SK-N-DZ (cell line): ENCODE measurements at regions not wholly inside any gene's neighbourhood (a gene's known extent, or its start where the extent isn't known, plus 50 kb on each side); places are given as distances from the start of the nearest gene placed in this dataset.

Experiments used
- DNase-seq: peaks from one replicate; pipeline ENCODE4 v3.0.0-alpha.2; 2015; ENCODE audit warnings: low spot score

DNA sequence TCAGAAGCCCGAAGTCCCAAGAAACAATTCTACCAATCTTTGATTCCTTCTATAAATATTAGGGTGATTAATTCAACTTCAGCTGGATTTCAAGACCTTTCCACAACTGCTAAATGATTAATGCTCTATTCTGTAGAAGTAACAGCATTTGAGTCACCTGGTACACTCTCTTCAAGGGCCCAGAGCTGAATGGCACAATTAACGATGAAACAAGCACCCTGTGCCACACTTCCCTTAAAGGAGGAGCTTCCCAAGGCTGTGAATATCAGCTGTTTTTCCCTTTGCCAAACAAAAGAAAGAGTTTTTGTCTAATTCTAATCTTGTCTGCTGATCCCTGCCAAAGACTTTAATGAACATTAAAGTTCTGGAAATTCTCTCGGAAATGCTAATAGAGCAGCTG, 56.0 kb downstream of the BOD1L2 start:
- no peak for DNase-seq

- peak; percentile 23 for DNase-seq
These were observed 58.8 kb downstream of the BOD1L2 start for GRCh38 chr18:57205641-57206040.

DNA sequence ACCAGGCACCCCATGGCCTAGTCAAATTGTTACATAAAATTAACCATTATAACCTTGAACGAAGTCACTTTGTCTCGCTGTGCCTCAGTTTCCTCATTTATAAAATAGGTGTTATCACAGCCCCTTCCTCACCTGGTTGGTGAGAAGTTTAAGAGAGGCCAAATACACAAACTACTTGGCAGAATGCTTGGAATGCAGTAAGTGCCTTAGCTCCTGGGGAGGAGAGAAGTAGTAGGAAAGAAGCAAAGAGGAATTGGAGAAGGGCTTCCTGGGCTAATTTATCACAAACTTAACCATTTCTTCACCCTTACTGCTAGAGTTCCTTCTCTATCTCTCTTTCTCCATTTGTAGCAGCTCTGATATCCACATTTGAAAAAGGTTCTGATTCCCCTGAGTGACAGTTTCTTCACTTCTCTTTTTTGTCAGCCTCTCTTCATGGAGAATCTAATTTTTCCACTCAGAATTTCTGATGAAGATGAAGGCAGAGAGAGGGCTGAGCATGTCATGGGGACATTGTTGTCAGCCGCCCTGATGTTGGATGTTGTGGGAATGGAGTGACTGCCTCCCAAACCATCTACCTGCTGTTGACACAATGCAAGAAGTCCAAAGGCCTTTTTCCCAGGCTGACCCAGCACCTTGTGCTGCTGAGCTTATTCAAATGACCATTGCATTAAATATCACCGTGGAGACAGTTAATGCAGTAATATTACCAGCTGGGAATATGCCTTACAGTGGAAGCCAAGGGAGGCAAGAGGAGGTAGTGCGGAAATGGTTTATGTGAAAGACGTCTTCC, 60.4 kb downstream of the BOD1L2 start:
- no peak for DNase-seq

DNA sequence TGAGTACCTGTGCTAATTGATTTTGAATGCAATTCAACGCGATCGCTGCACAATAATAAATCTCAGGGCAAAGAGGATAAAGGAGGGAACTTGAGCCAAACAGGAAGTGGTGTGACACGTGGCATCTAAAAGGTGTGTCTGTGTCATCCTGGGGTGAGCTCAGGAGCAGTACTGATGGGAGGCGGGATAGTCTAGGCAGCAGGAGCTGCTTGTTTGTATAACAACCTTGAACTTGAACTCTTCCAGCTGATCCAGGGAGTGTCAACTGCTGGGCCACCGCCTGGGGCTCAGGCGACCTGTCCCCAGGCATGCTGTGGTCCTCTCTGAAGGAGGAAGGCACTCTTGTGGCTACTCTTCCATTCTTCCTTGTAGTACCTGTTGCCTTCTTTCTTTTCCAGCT, 61.2 kb downstream of the BOD1L2 start:
- DNase-seq: no peak

- no peak for DNase-seq
These were observed 62.8 kb downstream of the BOD1L2 start for GRCh38 chr18:57209713-57210106.

GRCh38 chr18:57210107-57210715, 63.3 kb downstream of the BOD1L2 start:
- DNase-seq: peak; percentile 47

GRCh38 chr18:57210716-57211411, 64.0 kb downstream of the BOD1L2 start:
- DNase-seq: no peak

DNA sequence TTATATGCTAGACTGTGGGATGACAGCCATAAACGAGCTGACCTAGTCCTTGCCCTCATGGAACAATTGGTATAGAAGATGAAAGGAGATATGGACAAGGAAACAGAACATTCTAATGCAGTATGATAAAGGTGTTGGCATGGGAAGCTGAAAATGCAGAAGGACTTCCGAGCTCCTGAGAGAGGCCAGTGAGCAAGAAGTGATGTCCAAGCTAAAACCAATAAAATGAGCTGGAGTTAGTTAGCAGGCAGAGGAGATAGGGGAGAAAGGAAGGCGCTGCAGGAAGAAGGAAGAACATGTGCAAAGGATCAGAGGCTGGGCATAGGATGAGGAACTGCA, 64.5 kb downstream of the BOD1L2 start:
- DNase-seq: no peak

GRCh38 chr18:57211776-57212175, 64.9 kb downstream of the BOD1L2 start:
- DNase-seq: no peak

DNA sequence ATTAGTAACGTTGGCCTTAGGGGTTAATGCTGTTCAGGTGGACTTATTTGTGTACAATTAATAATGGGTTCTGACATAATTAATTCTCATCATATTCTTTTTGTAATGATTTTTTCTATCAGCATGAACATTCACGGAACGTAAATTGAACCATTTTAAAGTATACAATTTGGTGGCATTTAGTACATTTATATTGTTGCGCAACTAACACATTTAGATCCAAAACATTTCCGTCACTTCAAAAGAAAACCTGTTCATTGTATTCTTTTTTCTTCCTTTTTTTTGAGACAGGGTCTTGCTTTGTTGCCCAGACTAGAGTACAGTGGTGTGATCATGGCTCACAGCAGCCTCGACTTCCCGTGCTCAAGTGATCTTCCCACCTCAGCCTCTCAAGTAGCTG, 65.8 kb downstream of the BOD1L2 start:
- DNase-seq: no peak

DNA sequence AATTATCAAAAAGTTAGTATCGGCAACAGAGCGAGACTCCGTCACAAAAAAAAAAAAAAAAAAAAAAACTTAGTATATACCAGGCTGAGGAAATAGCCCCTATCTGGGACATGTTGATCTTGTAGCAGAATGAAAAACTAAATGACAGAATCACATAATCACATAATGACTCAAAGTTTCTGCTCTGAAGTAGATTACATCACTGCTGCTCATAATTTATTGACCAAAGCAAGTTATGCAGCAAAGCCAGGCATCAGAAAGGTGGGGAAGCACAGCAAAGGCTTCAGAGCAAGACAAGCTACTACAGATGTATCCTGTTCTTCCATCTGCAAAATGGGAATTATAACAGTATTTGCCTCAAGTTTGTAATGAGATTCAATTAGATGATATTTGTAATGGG, 68.1 kb downstream of the BOD1L2 start:
- DNase-seq: no peak

DNA sequence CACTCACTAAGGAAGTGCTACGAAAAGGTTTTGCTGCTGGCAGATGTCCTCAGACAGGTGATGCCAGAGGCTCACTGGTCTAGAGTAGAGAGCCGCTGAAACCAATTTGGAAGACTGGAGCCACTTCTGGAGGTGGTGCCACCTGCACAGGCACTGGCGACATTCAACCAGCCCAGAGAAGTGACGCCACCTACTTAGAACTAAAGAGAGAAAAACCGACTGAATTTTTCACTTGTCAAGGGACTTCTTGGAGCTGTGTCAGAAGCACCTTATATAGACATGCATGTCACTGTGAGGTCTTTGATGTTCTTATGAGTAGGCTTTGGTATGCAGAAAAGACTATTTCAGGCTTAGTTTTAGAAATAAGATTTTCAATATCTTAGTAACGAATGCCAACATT, 71.4 kb downstream of the BOD1L2 start:
- DNase-seq: no peak

GRCh38 chr18:57219964-57220363, 73.1 kb downstream of the BOD1L2 start:
- no peak for DNase-seq

DNA sequence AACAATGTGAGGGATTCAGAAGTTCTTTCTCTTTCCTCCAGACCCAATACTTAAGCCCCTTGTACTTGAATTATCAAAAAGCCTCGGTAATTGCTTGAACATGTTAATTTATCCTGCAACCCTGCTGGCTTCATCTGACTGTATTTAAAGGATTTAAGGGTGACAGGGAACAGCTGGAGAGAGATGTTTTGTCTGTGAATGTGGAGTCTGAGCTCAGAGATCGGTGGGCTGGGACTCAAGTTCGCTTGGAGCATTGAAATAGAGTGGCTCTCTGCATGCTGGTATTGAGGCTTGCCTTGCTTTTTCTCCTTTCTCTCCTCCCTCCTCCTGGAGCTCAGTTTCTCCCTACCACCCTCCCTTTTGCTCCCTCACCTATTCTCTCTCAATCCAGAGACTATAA, 73.6 kb downstream of the BOD1L2 start:
- no peak for DNase-seq

DNA sequence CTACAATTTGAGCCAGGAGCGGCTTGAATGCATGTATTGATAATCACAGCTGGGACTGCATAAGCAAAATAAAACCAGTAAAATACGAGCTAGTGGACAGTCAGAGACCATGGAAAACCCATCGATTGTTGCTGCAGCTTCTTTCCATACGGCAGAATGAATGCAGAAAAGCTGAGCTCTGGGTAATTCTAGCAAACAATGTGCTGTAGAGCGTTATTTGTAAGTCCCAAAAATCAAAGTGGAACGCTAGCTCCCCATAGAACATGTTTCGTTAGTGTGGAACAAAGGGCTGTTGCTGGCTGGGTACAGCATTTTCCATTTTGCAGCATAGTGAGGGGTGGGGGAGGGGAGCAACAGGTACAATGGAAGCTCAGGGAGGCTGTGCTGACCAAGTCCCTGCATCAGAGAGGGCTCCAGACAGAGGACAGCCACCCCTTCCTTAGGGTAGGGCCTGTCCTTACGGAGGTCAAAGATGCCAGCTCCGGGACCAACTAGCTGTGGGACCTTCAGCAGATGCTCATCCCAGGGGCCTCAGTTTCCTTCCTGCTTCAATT, 74.1 kb downstream of the BOD1L2 start:
- no peak for DNase-seq

DNA sequence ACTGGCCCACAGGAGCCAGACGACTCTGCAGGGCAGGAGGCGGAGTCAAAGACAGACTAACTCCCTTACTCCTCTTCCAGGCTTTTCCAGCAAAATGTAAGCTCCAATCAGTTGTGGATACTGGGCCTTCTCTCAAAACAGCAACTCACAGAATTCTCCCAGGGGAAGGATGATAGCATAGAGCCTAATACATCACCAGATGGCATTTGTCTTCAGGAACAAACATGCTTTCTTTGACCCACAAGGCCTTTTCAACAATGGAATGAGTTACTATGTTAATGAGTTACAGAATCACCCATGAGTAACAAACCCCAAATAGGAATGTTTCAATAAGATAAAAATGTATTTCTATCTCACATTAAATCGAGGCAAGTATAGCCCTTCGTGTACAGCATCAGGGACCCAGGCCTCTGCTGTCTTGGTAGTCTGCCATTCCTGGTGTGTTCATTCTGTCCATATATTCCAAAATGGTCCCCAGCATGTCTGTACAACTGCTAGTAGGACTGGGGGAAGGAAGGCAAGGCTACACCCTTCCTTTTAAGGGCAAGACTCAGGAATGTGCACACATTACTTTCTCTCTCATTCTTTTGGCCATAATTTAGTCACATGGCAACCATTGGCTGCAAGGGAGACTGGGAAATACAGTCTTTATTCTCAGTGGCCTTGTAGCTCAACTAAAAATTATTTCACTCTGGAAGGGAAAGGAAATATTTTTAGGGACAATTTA, 76.4 kb downstream of the BOD1L2 start:
- DNase-seq: no peak

GRCh38 chr18:57230861-57231585, 84.1 kb downstream of the BOD1L2 start:
- DNase-seq: no peak

GRCh38 chr18:57231864-57232263, 85.0 kb downstream of the BOD1L2 start:
- no peak for DNase-seq

- DNase-seq: no peak
These were observed 87.5 kb downstream of the BOD1L2 start for GRCh38 chr18:57234346-57234745.

GRCh38 chr18:57241869-57242268, 95.0 kb downstream of the BOD1L2 start:
- no peak for DNase-seq

DNA sequence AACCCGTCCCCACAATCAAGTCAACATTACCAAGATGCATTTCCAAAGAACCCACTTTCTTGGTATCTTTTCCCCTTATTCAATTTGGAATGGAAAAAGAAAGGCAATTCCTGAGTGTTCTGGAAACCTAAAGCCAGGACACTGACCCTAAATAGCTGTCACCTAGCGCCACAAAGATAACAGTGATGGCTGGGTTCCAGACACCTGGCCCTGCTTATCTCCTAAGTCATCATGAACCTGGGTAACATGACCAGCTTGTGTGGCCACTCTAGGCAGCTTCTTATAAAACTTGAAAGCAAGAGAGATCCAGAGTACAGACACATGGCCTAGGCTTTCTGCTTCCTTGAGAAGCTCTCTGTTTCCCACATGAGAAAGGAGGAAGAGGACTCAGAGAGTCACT, 95.4 kb downstream of the BOD1L2 start:
- DNase-seq: peak; percentile 78
